ENCODE measurements at regions not wholly inside any gene's neighbourhood (a gene's known extent, or its start where the extent isn't known, plus 50 kb on each side); places are given as distances from the start of the nearest gene placed in this dataset.

DNA sequence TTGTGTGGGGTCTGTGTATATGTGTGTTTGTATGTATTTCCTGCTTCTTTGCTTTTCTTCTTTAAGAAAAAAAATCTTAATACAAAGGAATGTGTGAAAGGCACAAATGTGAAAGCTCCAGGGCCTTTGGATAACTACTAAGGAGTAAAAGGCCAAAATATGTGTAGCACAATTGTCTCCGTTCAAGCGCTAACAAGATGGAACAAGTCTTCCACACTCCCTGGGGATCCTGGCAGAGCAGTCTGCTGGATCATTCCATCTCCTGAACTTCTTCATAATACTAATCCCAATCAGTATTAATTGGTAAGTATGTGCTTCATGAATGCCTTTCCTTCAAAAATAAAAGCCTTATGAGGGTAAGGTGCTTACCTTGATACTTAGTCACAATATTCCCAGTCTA is 462.5 kb upstream of the TBX3 start:
- Histone ChIP-seq H3K4me3 (replicated peaks in 1 of 3; ENCODE audit: low read depth in 2 of 3, low read length in 3 of 3) (no peak overlapping the region), H3K27me3 (ENCODE audit: control insufficient read depth in 2 of 2, insufficient read depth in 2 of 2, low read length in 2 of 2) (no peaks in the 10 kb centered on the region), H3K79me2 (ENCODE audit: insufficient read depth, low read length) (no peaks in the 10 kb centered on the region), H3K4me1 (ENCODE audit: control insufficient read depth in 1 of 2, insufficient read depth in 2 of 2, low read length in 2 of 2) (no peaks in the 10 kb centered on the region), H3K9me3 (replicated peaks in 1 of 2; ENCODE audit: control insufficient read depth in 1 of 2, insufficient read depth in 1 of 2, low read length in 2 of 2) (peaks cover 3 to 7% of the 10 kb centered on the region in 2 donors), H3K4me2 (replicated peaks; ENCODE audit: extremely low read depth, low read length, poor library complexity, severe bottlenecking) (no peak overlapping the region), H3K9ac (ENCODE audit: insufficient read depth, low read length, poor library complexity, severe bottlenecking) (no peak overlapping the region), H3K27ac (ENCODE audit: low read depth in 1 of 2, low read length in 2 of 2) (no peak overlapping the region), H3K36me3 (replicated peaks in 1 of 2; ENCODE audit: control insufficient read depth in 1 of 2, insufficient read depth in 2 of 2, low read length in 2 of 2) (no peaks in the 10 kb centered on the region), H2AFZ (ENCODE audit: insufficient read depth, low read depth, low read length, poor library complexity, severe bottlenecking) (no peak overlapping the region), H4K20me1 (ENCODE audit: insufficient read depth, low read length) (no peaks in the 10 kb centered on the region)
- intact Hi-C loops (cut with micrococcal nuclease), result no loop called here
- no peak overlapping the region for H3K4me3 Mint-ChIP-seq
- H3K9me3 Mint-ChIP-seq, result peaks cover 3 to 7% (median 6%) of the 10 kb centered on the region in 7 donors
- no peak overlapping the region for H3K27ac Mint-ChIP-seq
- TF ChIP-seq, protein P1, sequence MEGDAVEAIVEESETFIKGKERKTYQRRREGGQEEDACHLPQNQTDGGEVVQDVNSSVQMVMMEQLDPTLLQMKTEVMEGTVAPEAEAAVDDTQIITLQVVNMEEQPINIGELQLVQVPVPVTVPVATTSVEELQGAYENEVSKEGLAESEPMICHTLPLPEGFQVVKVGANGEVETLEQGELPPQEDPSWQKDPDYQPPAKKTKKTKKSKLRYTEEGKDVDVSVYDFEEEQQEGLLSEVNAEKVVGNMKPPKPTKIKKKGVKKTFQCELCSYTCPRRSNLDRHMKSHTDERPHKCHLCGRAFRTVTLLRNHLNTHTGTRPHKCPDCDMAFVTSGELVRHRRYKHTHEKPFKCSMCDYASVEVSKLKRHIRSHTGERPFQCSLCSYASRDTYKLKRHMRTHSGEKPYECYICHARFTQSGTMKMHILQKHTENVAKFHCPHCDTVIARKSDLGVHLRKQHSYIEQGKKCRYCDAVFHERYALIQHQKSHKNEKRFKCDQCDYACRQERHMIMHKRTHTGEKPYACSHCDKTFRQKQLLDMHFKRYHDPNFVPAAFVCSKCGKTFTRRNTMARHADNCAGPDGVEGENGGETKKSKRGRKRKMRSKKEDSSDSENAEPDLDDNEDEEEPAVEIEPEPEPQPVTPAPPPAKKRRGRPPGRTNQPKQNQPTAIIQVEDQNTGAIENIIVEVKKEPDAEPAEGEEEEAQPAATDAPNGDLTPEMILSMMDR (IDR thresholded peaks at IDR 0.05), result no peak
- H3K4me1 Mint-ChIP-seq, result no peaks in the 10 kb centered on the region
- no peaks in the 10 kb centered on the region for H3K36me3 Mint-ChIP-seq
- WGBS (ENCODE audit: insufficient coverage), result no CpG with 5 or more reads among the region's 2 CpGs
- H3K27me3 Mint-ChIP-seq (ENCODE audit: low read depth in 3 of 3), result peaks cover 0 to 3% (median 2%) of the 10 kb centered on the region in 3 donors
- DNase-seq, result no peak

DNA sequence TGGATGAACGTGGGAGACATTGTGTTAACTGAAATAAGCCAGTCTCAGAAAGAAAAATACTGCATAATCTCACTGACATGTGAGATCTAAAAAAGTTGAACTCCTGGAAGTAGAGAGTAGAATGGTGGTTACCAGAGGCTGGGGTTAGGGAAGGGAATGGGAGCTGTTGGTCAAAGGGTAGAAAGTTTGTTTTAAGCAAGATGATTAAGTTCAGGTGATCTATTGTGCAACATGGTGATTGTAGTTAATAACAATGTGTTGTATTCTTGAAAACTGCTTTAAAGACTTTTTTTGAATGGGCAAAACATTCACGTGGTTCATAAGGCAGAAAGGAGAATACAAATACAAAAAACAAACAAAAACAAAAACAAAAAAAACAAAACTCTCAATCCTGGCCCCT is 460.4 kb upstream of the TBX3 start:
- H3K27me3 Mint-ChIP-seq (ENCODE audit: low read depth in 3 of 3), result peaks cover 0 to 3% (median 2%) of the 10 kb centered on the region in 3 donors
- no peak overlapping the region for H3K27ac ChIP-seq (ENCODE audit: low read depth in 1 of 2, low read length in 2 of 2)
- no peak for DNase-seq
- no peak overlapping the region for H3K4me3 Mint-ChIP-seq
- no peak overlapping the region for H3K4me2 ChIP-seq (replicated peaks; ENCODE audit: extremely low read depth, low read length, poor library complexity, severe bottlenecking)
- no peak overlapping the region for H3K9ac ChIP-seq (ENCODE audit: insufficient read depth, low read length, poor library complexity, severe bottlenecking)
- H3K9me3 ChIP-seq (replicated peaks in 1 of 2; ENCODE audit: control insufficient read depth in 1 of 2, insufficient read depth in 1 of 2, low read length in 2 of 2), result no peaks in the 10 kb centered on the region
- WGBS (ENCODE audit: insufficient coverage), result no CpG with 5 or more reads among the region's 2 CpGs
- H3K36me3 ChIP-seq (replicated peaks in 1 of 2; ENCODE audit: control insufficient read depth in 1 of 2, insufficient read depth in 2 of 2, low read length in 2 of 2), result no peaks in the 10 kb centered on the region
- no peaks in the 10 kb centered on the region for H3K36me3 Mint-ChIP-seq
- H3K27me3 ChIP-seq (ENCODE audit: control insufficient read depth in 2 of 2, insufficient read depth in 2 of 2, low read length in 2 of 2), result no peaks in the 10 kb centered on the region
- H4K20me1 ChIP-seq (ENCODE audit: insufficient read depth, low read length), result no peaks in the 10 kb centered on the region
- H3K27ac Mint-ChIP-seq, result no peak overlapping the region
- intact Hi-C loops (cut with micrococcal nuclease), result no loop called here
- TF ChIP-seq, protein P1 (IDR thresholded peaks at IDR 0.05), result no peak
- no peaks in the 10 kb centered on the region for H3K4me1 ChIP-seq (ENCODE audit: control insufficient read depth in 1 of 2, insufficient read depth in 2 of 2, low read length in 2 of 2)
- peaks cover 0 to 7% (median 1%) of the 10 kb centered on the region in 7 donors for H3K9me3 Mint-ChIP-seq
- no peak overlapping the region for H3K4me3 ChIP-seq (replicated peaks in 1 of 3; ENCODE audit: low read depth in 2 of 3, low read length in 3 of 3)
- no peak overlapping the region for H2AFZ ChIP-seq (ENCODE audit: insufficient read depth, low read depth, low read length, poor library complexity, severe bottlenecking)
- no peaks in the 10 kb centered on the region for H3K79me2 ChIP-seq (ENCODE audit: insufficient read depth, low read length)
- H3K4me1 Mint-ChIP-seq, result no peaks in the 10 kb centered on the region
